ENCODE measurements at regions not wholly inside any gene's neighbourhood (a gene's known extent, or its start where the extent isn't known, plus 50 kb on each side); places are given as distances from the start of the nearest gene placed in this dataset.
A peak's percentile ranks its signal among the peaks of the same experiment; 100 is the strongest.
"Not testable (repeated sequence)": the region's sequence is repeated elsewhere in the genome, so short reads cannot be mapped to it uniquely, and the experiment has no call there.

DNA sequence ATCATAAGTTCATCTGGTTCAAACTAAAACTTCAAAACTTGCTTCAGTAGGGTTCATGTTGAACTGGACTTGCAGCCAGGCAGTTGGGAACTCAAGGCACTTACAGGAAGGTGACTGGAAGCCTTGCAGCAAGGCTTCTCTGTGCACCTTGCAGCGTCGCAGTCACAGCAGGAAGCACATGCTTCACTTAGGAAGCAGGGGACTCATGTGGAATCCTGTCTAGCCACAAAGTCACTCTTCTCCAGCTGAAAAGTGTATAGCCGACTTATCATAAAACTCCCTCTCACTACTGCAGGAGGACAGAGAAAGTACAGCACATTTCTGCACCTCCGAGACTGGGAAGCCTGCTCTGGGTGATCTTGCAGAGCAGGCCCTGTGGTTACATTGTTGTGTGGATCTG, 114.0 kb upstream of the PRB2 start:
- Mint-ChIP-seq H3K4me1 (peaks cover 13% of the 10 kb centered on the region), H3K9me3 (no peaks in the 10 kb centered on the region), H3K4me3 (no peak overlapping the region), H3K27ac (no peak overlapping the region), H3K36me3 (peaks cover 6% of the 10 kb centered on the region)
- no peak for ATAC-seq
- no peak for DNase-seq (ENCODE audit: low spot score in 2 of 2)

DNA sequence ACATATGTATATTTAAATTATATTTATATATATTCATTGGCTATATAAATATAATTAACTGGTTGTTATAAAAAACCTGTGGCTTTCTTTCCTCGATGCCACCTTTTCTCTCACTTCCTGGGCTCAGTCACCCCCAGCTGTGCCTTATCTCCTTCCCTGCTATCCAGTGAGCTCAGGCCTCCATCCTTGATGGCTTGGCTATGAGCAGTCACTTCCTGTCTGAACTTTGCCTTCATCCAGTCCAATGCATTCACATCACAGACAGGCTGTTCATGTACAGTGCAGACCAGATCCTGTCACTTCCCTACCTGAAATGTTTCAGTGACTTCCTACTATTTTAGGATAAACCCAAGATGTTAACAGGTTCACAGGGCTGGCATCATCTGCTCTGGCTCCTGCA, 115.3 kb upstream of the PRB2 start:
- ATAC-seq: no peak
- no peak overlapping the region for H3K27ac Mint-ChIP-seq
- no peak for DNase-seq (ENCODE audit: low spot score in 2 of 2)
- no peaks in the 10 kb centered on the region for H3K9me3 Mint-ChIP-seq
- H3K36me3 Mint-ChIP-seq: peaks cover 6% of the 10 kb centered on the region
- no peak overlapping the region for H3K4me3 Mint-ChIP-seq
- H3K4me1 Mint-ChIP-seq: peaks cover 13% of the 10 kb centered on the region

DNA sequence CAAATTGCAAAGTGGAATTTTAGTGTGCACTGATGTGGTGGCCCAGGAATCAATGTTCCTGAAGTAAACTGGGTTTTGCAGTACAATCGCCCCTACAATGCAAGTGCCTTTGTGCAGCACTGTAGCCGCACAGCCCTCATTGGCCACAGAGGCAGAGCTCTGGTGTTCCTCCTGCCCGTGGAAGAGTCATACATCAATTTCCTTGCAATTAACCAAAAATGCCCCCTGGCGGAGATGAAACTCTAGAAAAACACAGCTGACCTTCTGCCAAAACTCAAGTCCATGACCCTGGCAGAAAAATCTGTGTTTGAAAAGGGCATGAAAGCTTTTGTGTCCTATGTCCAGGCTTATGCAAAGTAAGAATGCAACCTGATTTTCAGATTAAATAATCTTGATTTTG, 117.9 kb upstream of the PRB2 start:
- Mint-ChIP-seq H3K9me3 (no peaks in the 10 kb centered on the region), H3K36me3 (no peaks in the 10 kb centered on the region)

DNA sequence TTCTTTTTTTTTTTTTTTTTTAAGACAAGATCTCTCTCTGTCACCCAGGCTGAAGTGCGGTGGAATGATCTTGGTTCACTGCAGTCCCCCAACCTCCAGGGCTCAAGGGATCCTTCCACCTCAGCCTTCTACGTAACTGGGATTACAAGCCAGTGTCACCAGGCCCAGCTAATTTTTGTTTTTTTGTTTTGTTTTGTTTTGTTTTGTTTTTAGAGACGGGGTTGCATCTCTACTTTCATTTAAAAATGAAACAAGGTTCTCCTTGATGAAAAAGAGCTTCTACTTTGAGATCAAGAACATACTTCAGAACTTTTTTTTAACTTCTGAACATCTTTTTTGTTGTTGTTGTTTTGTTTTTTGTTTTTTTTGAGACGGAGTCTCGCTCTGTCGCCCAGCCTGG, 121.7 kb upstream of the PRB2 start:
- no peaks in the 10 kb centered on the region for H3K4me1 Mint-ChIP-seq
- ATAC-seq (no peak), DNase-seq (ENCODE audit: low spot score in 2 of 2) (no peak)
- no peaks in the 10 kb centered on the region for H3K36me3 Mint-ChIP-seq
- no peak overlapping the region for H3K4me3 Mint-ChIP-seq
- no peaks in the 10 kb centered on the region for H3K9me3 Mint-ChIP-seq
- H3K27ac Mint-ChIP-seq: no peak overlapping the region

More for the DNA sequence above, 117.9 kb upstream of the PRB2 start:
- Mint-ChIP-seq H3K4me3 (no peak overlapping the region), H3K27ac (no peak overlapping the region), H3K4me1 (peaks cover 5% of the 10 kb centered on the region)
- ATAC-seq (no peak), DNase-seq (ENCODE audit: low spot score in 2 of 2) (no peak)

DNA sequence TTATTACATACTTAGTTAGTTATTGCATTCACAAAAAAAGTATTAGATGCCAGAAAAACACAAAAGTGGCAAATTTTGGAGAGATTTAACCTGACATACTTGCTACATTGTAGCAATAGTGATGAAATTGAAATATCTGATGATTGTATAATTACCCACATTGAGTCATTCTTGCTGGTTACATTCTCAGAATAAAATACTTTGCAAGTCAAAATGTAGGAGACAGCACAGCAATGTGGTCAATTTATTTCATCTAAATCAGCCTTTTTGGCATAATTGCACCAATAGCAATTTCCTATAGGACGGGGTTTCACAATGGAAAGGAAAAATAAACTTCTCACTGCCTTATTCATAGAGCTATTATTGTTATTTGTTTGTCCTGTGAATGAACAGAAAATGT, 125.0 kb upstream of the ETV6 start:
- no peaks in the 10 kb centered on the region for H3K9me3 Mint-ChIP-seq
- DNase-seq (ENCODE audit: low spot score in 2 of 2) (no peak), ATAC-seq (no peak)
- H3K4me1 Mint-ChIP-seq: no peaks in the 10 kb centered on the region
- no peak overlapping the region for H3K4me3 Mint-ChIP-seq
- no peak overlapping the region for H3K27ac Mint-ChIP-seq
- H3K36me3 Mint-ChIP-seq: no peaks in the 10 kb centered on the region

DNA sequence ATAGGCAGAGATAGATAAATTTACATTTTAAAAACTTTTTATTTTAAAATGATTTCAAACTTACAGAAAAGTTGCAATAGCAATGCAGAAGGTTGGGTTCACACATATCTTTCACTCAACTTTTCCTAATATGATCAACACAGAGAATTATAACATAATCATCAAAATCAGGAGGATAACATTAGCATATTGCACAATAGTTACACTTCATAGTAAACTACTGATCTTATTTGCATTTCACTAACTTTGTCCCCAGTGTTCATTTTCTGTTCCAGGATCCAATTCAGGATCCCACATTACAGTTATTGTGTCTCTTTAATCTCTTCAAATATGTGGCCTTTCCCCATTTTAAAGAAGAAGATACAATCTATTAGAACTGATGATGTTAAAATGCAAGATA, 115.4 kb upstream of the ETV6 start:
- no peak for ATAC-seq
- H3K36me3 Mint-ChIP-seq: no peaks in the 10 kb centered on the region
- H3K27ac Mint-ChIP-seq: no peak overlapping the region
- no peaks in the 10 kb centered on the region for H3K4me1 Mint-ChIP-seq
- no peak overlapping the region for H3K4me3 Mint-ChIP-seq
- H3K9me3 Mint-ChIP-seq: no peaks in the 10 kb centered on the region
- DNase-seq (ENCODE audit: low spot score in 2 of 2): no peak

DNA sequence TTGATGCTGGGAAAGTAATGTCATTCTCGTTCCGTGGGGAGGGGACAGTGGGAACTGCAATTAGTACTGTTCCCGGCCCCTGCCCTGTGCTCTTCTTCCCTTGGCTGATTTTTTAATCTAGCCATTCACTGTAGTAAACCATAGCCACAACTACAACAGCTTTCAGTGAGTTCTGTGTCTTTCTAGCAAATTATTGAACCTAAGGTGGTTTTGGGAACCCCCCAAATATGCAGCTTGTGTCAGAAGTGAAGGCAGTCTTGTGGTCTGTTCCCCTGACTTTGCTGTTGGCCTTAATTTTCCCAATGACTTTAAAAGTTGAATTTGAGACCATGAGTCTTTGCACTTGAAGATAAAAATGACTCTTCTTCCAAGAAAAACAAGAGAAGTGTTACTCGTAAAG, 114.3 kb upstream of the ETV6 start:
- no peak for DNase-seq (ENCODE audit: low spot score in 2 of 2)
- Mint-ChIP-seq H3K4me3 (no peak overlapping the region), H3K36me3 (no peaks in the 10 kb centered on the region), H3K9me3 (no peaks in the 10 kb centered on the region), H3K27ac (no peak overlapping the region), H3K4me1 (no peaks in the 10 kb centered on the region)
- ATAC-seq: no peak

DNA sequence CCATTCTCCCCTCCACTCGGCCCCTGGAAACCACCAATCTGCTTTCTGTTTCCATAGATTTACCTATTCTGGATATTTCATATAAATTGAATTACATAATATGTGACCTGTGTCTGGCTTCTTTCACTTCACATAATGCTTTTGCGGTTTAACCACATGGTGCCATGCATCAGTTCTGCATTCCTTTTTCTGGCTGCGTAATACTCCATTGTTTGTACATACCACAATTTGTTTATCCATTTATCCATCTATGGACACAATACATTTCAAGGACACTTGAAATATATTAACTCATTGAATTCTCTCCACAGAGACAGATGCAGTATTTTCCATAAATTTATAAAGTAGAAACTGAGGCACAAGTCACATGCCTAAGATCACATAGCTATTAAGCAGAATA, 110.3 kb upstream of the ETV6 start:
- Mint-ChIP-seq H3K4me3 (no peak overlapping the region), H3K36me3 (no peaks in the 10 kb centered on the region)
- no peak for ATAC-seq

DNA sequence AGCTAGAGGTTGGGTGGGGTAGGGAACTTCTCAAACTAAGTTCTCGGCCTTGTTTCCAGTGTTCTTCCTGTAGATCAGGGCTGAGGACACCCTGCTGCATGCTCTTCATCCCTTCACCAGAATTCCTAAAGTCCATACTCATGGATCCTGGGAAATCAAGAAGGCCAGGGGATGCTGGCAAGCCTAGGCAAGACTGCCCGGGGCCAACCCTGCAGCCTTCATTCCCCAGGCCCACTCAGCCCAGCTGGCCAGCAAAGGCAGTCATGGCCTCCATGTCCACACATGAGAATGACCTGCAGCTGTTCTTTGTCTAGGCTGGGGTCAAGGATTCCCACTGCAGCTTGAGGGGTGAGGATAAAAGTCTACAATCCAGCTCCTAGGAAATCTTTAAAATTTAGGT, 109.3 kb upstream of the ETV6 start:
- no peak overlapping the region for H3K27ac Mint-ChIP-seq
- DNase-seq (ENCODE audit: low spot score in 2 of 2): no peak
- peaks cover 11% of the 10 kb centered on the region for H3K4me1 Mint-ChIP-seq
- no peaks in the 10 kb centered on the region for H3K36me3 Mint-ChIP-seq
- no peaks in the 10 kb centered on the region for H3K9me3 Mint-ChIP-seq
- ATAC-seq: no peak
- no peak overlapping the region for H3K4me3 Mint-ChIP-seq

More for the DNA sequence above, 110.3 kb upstream of the ETV6 start:
- H3K9me3 Mint-ChIP-seq: no peaks in the 10 kb centered on the region
- DNase-seq (ENCODE audit: low spot score in 2 of 2): no peak
- H3K27ac Mint-ChIP-seq: no peak overlapping the region
- peaks cover 7% of the 10 kb centered on the region for H3K4me1 Mint-ChIP-seq

DNA sequence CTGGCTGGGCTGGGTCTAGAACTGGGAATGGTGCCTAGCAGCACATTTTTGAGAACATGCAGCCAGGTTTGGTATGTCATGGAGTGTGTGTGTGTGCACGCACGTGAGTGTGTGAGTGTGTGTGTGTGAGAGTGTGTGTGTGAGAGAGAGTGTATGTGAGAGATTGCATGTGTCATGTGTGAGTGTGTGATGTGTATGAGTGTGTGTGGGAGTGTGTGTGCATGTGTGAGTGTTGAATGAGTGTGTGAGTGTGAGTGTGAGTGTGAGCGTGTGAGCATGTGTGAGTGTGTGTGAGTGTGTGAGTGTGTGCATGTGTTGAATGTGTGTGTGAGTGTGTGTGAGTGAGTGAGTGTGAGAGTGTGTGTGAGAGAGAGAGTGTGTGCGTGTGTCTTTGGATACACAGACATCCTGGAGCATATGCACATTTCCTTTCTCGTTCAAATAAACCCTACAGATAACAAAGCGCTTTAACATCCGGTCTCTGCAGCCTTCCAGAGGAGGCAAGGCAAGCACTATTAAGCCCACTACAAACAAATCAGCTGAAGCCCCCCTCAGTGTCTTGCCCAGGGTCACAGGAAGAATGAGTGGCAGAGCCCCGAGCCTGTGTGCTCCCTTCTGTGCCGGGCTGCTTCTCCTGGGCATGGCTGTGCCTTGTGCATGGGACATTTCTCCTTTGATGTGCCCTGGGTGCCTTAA, 108.7 kb upstream of the ETV6 start:
- no peak for DNase-seq (ENCODE audit: low spot score in 2 of 2)
- no peak for ATAC-seq
- Mint-ChIP-seq H3K4me1 (peaks cover 17% of the 10 kb centered on the region), H3K9me3 (no peaks in the 10 kb centered on the region), H3K27ac (no peak overlapping the region), H3K36me3 (no peaks in the 10 kb centered on the region), H3K4me3 (no peak overlapping the region)

DNA sequence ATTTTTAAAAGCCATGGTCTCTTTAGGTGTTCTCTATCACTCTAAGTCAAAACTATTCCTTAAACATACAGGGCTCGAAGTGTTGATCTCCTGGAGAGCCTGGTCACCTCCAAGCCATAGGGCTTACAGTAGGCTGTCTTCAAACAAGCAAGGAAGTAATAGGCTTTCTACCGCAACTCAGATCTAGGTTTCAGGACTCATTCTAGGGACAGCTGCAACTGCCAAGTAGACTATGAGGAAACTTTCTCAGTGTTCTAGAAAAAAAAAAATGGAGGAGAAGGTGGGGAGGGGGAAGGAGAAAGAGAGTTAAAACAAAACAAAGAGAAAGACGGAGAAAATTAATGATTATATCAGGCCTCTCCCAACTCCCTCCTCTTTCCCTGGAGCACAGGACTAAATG, 106.9 kb upstream of the ETV6 start:
- no peaks in the 10 kb centered on the region for H3K9me3 Mint-ChIP-seq
- H3K27ac Mint-ChIP-seq: no peak overlapping the region
- peaks cover 20% of the 10 kb centered on the region for H3K4me1 Mint-ChIP-seq
- H3K4me3 Mint-ChIP-seq: no peak overlapping the region
- no peak for DNase-seq (ENCODE audit: low spot score in 2 of 2)
- H3K36me3 Mint-ChIP-seq: no peaks in the 10 kb centered on the region
- ATAC-seq: no peak

DNA sequence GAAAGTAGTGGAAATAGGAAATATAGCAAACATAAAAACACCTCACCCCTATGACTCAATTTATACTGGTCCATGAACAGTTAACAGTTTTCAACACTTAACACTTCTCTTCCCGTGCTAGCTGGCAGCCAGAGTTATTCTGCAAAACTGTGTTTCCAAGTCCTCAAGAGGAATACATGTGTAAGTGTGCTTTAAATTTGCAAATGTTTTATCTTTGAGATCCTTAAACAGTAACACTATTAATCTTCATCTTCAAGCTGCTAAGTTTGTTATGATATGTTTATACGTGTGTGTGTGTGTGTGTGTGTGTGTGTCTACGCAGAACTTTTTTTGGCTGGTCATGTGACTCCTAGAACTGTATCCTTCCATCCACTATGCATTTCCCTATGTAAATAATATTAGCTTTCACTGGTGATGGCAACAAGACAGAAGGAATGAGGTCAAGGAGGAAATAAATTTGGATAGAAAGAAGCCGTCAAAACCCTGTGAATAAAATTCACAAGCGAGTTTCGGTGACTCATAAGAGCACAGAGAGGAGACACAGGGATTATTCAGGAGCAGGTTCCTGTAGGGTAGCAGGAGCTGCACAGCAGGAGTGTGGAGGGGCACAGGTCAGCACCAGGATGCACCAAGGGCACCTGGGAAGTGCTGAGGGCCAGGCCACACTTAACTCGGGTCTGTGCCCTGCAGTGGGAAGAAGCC, 105.9 kb upstream of the ETV6 start:
- Mint-ChIP-seq H3K4me1 (peaks cover 20% of the 10 kb centered on the region), H3K36me3 (no peaks in the 10 kb centered on the region), H3K27ac (no peak overlapping the region), H3K9me3 (no peaks in the 10 kb centered on the region), H3K4me3 (no peak overlapping the region)
- DNase-seq (ENCODE audit: low spot score in 2 of 2) (no peak), ATAC-seq (no peak)

DNA sequence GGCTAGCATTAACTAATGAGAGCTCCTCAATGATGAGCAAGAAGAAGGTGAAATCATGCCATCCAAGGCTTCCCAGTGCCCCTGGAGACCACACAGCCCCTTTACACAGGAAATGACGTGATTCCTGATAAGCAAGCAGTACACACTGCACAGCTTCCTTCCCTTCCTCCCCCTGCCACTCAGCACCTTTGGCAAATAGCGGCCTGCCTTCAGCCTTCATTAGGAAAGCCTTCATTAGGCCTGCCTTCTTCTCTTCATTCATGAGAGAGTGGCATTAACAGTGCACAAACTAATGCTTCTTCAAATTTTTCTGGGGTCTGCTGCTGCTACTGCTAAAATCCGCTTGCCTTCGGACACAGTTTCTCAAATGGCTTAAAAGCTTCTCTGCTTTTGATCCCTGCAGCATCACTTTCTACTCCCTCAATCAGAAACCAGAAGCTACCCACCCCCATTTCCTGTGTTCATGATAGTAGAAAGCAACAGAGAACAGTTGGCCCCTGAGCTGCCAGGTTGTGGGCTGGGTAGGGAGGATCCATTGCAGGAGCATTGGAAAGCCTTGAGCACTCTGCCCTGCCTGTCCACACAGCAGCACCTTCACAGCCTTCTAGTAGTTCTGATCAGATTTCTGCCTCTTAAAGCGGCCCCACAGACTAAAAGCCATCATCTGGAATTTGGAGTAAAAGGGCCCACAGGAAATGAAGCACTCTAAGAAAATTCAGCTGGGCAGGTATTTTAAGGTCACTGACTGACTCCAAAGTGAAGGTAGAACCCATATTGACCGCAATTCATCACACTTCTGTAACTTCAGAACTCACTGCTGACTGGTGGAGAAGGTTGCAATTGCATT, 103.8 kb upstream of the ETV6 start:
- Mint-ChIP-seq H3K9me3 (no peaks in the 10 kb centered on the region), H3K36me3 (no peaks in the 10 kb centered on the region), H3K4me3 (peak overlapping the region; percentile 47), H3K4me1 (peaks cover 16% of the 10 kb centered on the region), H3K27ac (peak overlapping the region; percentile 78)
- peak; percentile 90 for ATAC-seq
- DNase-seq (ENCODE audit: low spot score in 2 of 2): peak in 1 of 2 donors; percentile 62

DNA sequence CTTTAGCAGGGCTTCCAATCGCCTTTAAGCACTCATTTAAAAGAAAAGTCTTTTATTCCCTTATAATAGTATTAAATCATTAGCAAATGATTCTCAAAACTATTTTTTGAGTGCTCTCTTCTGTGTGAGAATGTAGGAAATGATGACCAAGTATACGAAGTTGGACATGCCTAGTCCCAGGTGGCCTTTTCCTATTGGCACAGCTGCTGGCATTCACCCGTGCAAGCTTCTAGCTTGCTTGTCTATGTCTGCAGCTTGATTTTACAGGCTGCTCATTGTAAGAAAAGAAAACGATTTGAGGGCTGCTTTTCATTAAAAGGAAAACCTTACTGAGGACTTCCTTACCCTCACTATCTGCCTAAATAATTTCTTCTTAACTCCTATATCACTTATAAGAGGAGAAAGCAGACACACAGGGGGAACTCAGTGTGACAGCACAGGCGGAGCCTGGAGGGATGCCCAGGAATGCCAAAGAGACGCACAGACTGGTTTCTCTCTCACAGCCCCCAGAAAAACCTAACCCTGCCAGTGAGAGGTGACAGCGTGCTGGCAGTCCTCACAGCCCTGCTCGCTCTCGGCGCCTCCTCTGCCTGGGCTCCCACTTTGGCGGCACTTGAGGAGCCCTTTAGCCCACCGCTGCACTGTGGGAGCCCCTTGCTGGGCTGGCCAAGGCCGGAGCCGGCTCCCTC, 102.7 kb upstream of the ETV6 start:
- H3K4me1 Mint-ChIP-seq: peaks cover 13% of the 10 kb centered on the region
- H3K9me3 Mint-ChIP-seq; DNase-seq (ENCODE audit: low spot score in 2 of 2); H3K27ac Mint-ChIP-seq; ATAC-seq; H3K4me3 Mint-ChIP-seq; H3K36me3 Mint-ChIP-seq: not testable (repeated sequence)

DNA sequence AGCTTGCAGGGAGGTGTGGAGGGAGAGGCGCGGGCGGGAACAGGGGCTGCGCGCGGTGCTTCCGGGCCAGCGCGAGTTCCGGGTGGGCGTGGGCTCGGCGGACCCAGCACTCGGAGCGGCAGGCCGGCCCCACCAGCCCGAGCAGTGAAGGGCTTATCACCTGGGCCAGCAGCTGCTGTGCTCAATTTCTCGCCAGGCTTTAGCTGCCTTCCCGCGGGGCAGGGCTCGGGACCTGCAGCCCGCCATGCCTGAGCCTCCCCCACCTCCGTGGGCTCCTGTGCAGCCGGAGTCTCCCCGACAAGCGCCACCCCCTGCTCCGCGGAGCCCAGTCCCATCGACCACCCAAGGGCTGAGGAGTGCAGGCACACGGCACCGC, 102.2 kb upstream of the ETV6 start:
- H3K9me3 Mint-ChIP-seq; H3K36me3 Mint-ChIP-seq; H3K4me3 Mint-ChIP-seq; DNase-seq (ENCODE audit: low spot score in 2 of 2); ATAC-seq; H3K27ac Mint-ChIP-seq: not testable (repeated sequence)
- peaks cover 13% of the 10 kb centered on the region for H3K4me1 Mint-ChIP-seq

Measured in stimulated activated effector memory CD8-positive, alpha-beta T cell treated with anti-CD3 and anti-CD28 coated beads, Interleukin-12 subunit alpha, Interleukin-12 subunit beta, amount 100 ng/mL, for 72 hours (primary cell).